Neural crest cell (in vitro differentiated cells): ENCODE measurements at regions not wholly inside any gene's neighbourhood (a gene's known extent, or its start where the extent isn't known, plus 50 kb on each side); places are given as distances from the start of the nearest gene placed in this dataset.

Source experiments
- DNase-seq: peaks from one replicate; pipeline ENCODE4 v3.0.0; 2021; ENCODE audit warnings: low read depth, mixed read lengths, low spot score
- H3K27ac Mint-ChIP-seq: one replicate; pipeline ENCODE4 v1.8.0; 2021; ENCODE audit warnings: mild to moderate bottlenecking, mixed read lengths; ENCODE audit not compliant: unreplicated experiment
- H3K27me3 Mint-ChIP-seq: 2 replicates; pipeline ENCODE4 v1.8.0; 2021; ENCODE audit warnings: low read depth, mild to moderate bottlenecking, mixed read lengths
- H3K36me3 Mint-ChIP-seq: 2 replicates; pipeline ENCODE4 v1.8.0; 2021; ENCODE audit warnings: low read depth, mild to moderate bottlenecking, mixed read lengths
- H3K4me1 Mint-ChIP-seq: 2 replicates; pipeline ENCODE4 v1.8.0; 2021; ENCODE audit warnings: mixed read lengths
- H3K4me3 Mint-ChIP-seq: one replicate; pipeline ENCODE4 v1.8.0; 2021; ENCODE audit warnings: mild to moderate bottlenecking, mixed read lengths
- H3K9me3 Mint-ChIP-seq: 2 replicates; pipeline ENCODE4 v1.8.0; 2021; ENCODE audit warnings: mixed read lengths
- TF ChIP-seq, protein P1 (sequence below): fragments of 200-600 bp; sonication (generic); conservative IDR thresholded peaks from 2 replicates; pipeline ENCODE4 v1.5.0; 2021; ENCODE audit warnings: antibody characterized with exemption, mild to moderate bottlenecking

DNA sequence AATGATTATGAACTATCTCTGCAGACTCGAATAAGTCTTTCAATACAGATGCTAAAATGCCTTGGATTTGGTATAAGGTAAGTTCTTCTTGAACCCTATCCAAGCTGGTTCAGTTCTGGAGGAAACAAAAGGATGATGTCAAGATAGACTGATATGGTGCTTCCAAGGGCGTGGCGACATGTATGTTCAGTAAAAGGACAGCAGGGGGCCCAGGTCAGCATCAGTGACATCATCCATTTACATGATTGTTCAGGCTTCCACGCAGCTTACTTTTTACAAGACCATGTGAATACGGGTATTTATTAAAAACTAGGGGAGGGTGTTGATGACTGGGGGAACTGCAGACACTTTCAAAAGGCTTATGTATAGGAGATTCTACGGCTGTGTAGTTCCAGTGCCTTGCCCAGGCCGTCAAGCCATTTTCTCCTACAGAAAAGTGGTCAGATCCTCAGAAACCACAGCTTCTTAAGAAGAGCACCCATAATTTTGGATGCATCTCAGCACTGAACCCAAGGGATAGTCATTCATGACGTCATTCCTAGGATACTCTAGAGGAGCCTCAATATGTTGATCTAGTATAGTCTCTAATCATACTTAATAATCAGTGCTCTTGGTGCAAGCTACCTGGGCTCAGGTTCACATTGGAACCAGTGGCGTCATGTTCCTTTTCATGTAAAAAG lies 527.7 kb downstream of the FUT8 start:
- TF ChIP-seq, protein P1, sequence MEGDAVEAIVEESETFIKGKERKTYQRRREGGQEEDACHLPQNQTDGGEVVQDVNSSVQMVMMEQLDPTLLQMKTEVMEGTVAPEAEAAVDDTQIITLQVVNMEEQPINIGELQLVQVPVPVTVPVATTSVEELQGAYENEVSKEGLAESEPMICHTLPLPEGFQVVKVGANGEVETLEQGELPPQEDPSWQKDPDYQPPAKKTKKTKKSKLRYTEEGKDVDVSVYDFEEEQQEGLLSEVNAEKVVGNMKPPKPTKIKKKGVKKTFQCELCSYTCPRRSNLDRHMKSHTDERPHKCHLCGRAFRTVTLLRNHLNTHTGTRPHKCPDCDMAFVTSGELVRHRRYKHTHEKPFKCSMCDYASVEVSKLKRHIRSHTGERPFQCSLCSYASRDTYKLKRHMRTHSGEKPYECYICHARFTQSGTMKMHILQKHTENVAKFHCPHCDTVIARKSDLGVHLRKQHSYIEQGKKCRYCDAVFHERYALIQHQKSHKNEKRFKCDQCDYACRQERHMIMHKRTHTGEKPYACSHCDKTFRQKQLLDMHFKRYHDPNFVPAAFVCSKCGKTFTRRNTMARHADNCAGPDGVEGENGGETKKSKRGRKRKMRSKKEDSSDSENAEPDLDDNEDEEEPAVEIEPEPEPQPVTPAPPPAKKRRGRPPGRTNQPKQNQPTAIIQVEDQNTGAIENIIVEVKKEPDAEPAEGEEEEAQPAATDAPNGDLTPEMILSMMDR = peak; percentile 56
- peaks cover 5% of the 10 kb centered on the region for H3K4me1 Mint-ChIP-seq
- no peaks in the 10 kb centered on the region for H3K27me3 Mint-ChIP-seq
- H3K36me3 Mint-ChIP-seq = no peaks in the 10 kb centered on the region
- H3K4me3 Mint-ChIP-seq = no peak overlapping the region
- H3K9me3 Mint-ChIP-seq = peaks cover 2% of the 10 kb centered on the region
- DNase-seq = peak; percentile 14
- H3K27ac Mint-ChIP-seq = no peak overlapping the region

DNA sequence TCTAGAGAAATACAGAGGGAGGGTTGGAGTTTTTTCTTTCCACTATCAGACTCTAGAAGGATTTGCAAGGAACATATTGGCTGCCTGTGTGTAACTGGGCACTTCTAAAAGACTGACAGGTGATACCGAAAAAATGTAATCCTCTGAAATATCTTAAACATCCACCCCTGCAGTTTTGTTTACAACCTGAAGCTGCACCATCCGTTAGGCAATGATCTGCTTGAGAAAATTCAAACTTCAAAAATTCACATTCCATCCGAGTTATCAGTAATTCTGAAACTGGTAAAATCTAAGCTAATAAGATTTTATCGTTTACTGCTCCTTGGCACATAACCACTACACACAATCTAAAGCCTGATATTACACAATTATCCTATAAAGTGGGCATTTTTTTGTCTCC lies 528.6 kb downstream of the FUT8 start:
- DNase-seq = no peak
- Mint-ChIP-seq H3K4me3 (no peak overlapping the region), H3K4me1 (peaks cover 5% of the 10 kb centered on the region), H3K9me3 (peaks cover 2% of the 10 kb centered on the region), H3K27ac (no peak overlapping the region), H3K27me3 (no peaks in the 10 kb centered on the region), H3K36me3 (no peaks in the 10 kb centered on the region)
- TF ChIP-seq, protein P1 = no peak

DNA sequence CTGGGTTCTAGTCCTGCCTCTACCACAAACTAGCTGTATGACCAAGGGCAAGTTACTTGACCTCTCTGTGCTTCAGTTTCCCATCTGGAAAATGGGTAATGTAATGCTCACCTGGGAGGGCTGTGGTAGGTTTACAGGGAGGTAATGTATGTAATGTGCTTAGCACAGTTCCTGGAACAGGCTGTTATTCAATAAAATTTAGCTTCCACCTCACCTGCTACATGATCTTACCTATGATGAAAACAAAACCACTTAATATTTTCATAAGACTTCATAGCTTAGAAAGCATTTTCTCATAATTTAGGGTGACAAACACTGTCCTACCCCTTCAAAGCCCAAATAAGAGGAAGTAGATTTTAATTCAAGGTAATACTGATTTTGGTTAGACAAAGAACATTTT lies 530.6 kb downstream of the FUT8 start:
- peaks cover 2% of the 10 kb centered on the region for H3K27me3 Mint-ChIP-seq
- H3K27ac Mint-ChIP-seq = no peak overlapping the region
- no peak overlapping the region for H3K4me3 Mint-ChIP-seq
- DNase-seq = no peak
- peaks cover 5% of the 10 kb centered on the region for H3K4me1 Mint-ChIP-seq
- TF ChIP-seq, protein P1 = no peak
- no peaks in the 10 kb centered on the region for H3K9me3 Mint-ChIP-seq
- no peaks in the 10 kb centered on the region for H3K36me3 Mint-ChIP-seq

DNA sequence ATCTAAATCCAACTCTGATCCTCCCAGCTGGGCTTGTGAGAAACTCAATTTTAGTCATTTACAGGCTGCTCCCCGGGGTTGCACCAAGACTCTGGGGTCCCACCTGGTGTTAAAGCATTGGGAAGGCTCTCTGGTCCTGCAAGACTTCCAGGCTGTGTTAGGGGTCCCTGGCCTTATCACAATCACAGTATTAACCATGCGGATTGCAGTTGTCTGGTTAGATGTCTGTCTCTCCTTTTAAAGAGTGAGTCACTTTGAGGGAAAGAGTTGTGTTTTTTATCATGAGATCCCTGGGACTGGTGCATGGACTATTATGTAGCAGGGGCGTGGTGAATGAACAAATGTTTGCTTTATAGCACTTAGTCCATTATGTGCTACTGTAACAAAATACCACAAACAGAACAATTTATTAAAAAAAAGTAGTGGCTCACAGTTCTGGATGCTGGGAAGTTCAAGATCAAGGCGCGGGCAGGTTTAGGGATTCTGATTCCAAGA lies 531.4 kb downstream of the FUT8 start:
- Mint-ChIP-seq H3K27me3 (peaks cover 6% of the 10 kb centered on the region), H3K27ac (no peak overlapping the region), H3K9me3 (no peaks in the 10 kb centered on the region), H3K4me1 (peaks cover 5% of the 10 kb centered on the region), H3K36me3 (no peaks in the 10 kb centered on the region), H3K4me3 (no peak overlapping the region)
- TF ChIP-seq, protein P1 = no peak
- DNase-seq = no peak

DNA sequence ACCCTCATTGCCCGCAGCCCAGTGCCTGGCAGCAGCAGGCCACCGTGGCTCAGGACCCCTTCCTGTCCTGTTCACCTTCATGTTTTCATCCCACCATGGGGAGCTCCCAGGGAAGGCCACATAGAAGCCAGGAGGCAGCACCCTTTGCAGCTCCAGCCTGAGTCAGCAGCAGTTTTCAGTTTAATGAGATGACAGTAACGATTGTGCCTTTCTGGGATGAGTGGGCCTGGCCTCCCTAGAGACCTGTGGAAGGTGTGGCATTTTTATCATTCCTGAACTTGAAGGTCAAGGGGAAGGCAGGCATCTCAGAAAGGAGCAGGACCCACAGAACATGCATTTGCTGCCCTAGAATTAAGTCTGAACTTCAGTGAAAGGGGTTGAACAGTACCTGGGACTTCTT lies 532.8 kb downstream of the FUT8 start:
- Mint-ChIP-seq H3K9me3 (no peaks in the 10 kb centered on the region), H3K27ac (no peak overlapping the region), H3K27me3 (peaks cover 9% of the 10 kb centered on the region), H3K4me3 (no peak overlapping the region), H3K4me1 (no peaks in the 10 kb centered on the region), H3K36me3 (no peaks in the 10 kb centered on the region)
- no peak for DNase-seq
- TF ChIP-seq, protein P1 = no peak
